ENCODE measurements at regions not wholly inside any gene's neighbourhood (a gene's known extent, or its start where the extent isn't known, plus 50 kb on each side); places are given as distances from the start of the nearest gene placed in this dataset.
A peak's percentile ranks its signal among the peaks of the same experiment; 100 is the strongest.

GRCh38 chr3:153080778-153081240, 81.2 kb upstream of the RAP2B start:
- DNase-seq: no peak

GRCh38 chr3:153084431-153084830, 77.6 kb upstream of the RAP2B start:
- DNase-seq: no peak

GRCh38 chr3:153087595-153088566, 74.1 kb upstream of the RAP2B start:
- DNase-seq: no peak

- DNase-seq: no peak
Observed at GRCh38 chr3:153089620-153090019, 72.4 kb upstream of the RAP2B start.

- peak; percentile 51 for DNase-seq
Observed at GRCh38 chr3:153090973-153091372, 71.1 kb upstream of the RAP2B start.

DNA sequence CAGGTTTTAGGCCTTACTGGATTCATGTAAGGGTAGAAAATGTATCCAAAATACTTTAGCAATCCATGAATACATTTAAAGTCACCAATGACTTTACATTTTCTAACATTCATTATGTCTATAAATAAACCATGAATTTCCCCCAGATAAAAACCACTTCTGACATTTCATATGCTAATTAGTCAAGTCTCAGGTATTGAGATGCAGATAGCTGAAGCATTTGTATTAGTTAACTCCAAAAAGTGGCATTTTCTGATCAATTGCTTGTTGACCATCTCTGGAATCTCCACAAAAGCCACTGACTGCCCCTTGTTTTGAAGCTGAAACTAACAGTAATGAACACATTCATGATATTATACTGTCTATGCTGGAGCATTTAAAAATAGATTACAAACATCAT, 68.4 kb upstream of the RAP2B start:
- no peak for DNase-seq

DNA sequence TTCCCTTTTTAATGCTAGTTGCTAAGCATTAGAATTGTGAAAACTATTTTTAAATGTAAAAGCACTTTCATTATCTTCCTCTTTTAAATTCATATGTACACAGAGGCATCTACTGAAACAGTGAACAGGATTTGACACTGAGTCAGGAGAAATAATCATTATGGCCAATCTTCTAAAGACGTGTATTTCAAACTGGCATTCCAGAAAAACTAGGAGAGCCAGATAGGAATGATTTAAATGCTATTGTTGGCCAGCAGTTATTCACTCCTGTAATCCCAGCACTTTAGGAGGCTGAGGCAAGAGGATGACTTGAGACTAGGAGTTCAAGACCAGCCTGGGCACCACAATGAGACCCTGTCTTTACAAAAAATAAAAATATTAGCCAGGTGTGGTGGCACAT, 67.6 kb upstream of the RAP2B start:
- no peak for DNase-seq

DNA sequence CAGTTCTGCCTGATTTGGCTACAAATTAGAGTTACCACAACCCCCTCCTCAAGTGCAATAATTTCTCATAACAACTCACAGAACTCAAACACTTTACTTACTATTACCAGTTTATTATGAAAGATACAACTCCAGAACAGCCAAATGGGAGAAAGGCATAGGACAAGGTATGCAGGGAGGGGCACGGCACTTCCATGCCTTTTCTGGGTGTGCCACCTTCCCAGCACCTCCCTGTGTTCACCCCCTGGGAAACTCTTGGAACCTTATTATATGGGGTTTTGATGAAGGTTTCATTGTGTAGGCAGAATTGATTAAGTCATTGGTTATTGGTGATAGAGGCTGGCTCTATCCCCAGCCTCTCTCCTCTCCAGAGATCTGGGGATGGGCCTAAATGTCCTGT, 66.6 kb upstream of the RAP2B start:
- DNase-seq: no peak

DNA sequence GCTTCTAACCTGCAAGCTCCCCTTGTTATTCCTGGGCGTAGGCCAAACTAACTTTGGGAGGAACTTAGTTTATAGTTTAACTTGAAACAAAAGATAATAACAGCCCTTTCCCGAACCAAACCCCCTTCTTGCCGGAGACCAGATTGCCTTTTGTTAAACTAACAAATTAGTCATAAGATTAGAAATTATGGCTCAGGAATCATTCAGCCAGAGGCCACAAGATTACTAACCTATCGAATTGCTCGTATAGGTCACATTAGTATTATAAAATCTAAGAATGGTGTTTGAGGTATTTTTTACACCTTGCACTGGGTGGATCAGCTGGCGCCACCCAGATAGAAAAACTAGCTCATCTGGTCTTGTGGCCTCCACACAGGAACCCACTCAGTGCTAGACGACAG, 65.3 kb upstream of the RAP2B start:
- DNase-seq: no peak

DNA sequence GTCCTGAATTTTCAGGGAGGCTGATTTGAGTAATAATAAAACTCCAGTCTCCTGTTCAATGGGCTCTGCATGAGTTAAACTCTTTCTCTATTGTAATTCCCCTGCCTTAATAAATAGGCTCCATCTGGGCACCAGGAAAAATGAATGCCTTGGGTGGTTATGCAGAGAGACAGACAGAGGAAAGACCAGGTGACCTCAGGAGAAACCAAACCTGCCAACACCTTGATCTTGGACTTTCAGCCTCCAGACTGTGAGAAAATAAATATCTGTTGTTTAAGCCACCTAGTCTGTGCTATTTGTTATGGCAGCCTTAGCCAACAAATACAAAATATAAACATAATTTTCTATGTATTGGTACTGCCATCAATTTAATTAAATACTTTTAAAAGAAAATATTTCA, 64.8 kb upstream of the RAP2B start:
- no peak for DNase-seq

DNA sequence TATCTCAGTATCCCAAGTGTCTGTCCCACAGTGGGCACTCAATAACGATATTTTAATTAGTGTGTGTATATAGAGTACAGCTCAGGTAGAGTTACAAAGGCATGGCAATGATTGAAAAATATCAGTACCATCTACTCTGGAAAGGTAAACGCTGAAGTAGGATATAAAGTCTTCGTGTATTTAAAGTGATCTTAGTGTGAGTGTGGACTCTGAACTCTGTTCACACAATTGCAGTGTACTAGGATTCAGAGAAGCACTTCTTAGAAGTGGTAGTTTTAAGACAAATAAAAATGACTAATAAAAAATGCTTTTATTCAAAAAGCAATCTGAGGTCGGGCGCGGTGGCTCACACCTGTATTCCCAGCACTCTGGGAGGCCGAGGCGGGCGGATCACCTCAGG, 62.9 kb upstream of the RAP2B start:
- no peak for DNase-seq

GRCh38 chr3:153103406-153103945, 58.5 kb upstream of the RAP2B start:
- no peak for DNase-seq

- DNase-seq: no peak
Observed at GRCh38 chr3:153110041-153110440, 52.0 kb upstream of the RAP2B start.

GRCh38 chr3:153111016-153111415, 51.0 kb upstream of the RAP2B start:
- DNase-seq: no peak

All from NCI-H1105 (cell line).